Glutamatergic neuron (in vitro differentiated cells): ENCODE measurements at regions not wholly inside any gene's neighbourhood (a gene's known extent, or its start where the extent isn't known, plus 50 kb on each side); places are given as distances from the start of the nearest gene placed in this dataset.

ENCODE experiments used
- DNase-seq: peaks from one replicate; pipeline ENCODE4 v3.0.0; 2022
- H3K27ac Mint-ChIP-seq: one replicate; pipeline ENCODE4 v1.8.0; 2020; ENCODE audit warnings: mild to moderate bottlenecking, mixed read lengths, inconsistent platforms; ENCODE audit not compliant: unreplicated experiment
- H3K27me3 Mint-ChIP-seq: one replicate; pipeline ENCODE4 v1.8.0; 2020; ENCODE audit warnings: mild to moderate bottlenecking, moderate library complexity, mixed read lengths, inconsistent platforms; ENCODE audit not compliant: unreplicated experiment
- H3K36me3 Mint-ChIP-seq: one replicate; pipeline ENCODE4 v1.8.0; 2020; ENCODE audit warnings: mild to moderate bottlenecking, mixed read lengths, inconsistent platforms; ENCODE audit not compliant: unreplicated experiment
- H3K4me1 Mint-ChIP-seq: one replicate; pipeline ENCODE4 v1.8.0; 2020; ENCODE audit warnings: mild to moderate bottlenecking, low read depth, mixed read lengths, inconsistent platforms; ENCODE audit not compliant: unreplicated experiment
- H3K4me3 Mint-ChIP-seq: one replicate; pipeline ENCODE4 v1.8.0; 2020; ENCODE audit warnings: mild to moderate bottlenecking, mixed read lengths, inconsistent platforms; ENCODE audit not compliant: unreplicated experiment
- H3K9me3 Mint-ChIP-seq: one replicate; pipeline ENCODE4 v1.8.0; 2020; ENCODE audit warnings: mild to moderate bottlenecking, moderate library complexity, mixed read lengths, inconsistent platforms; ENCODE audit not compliant: unreplicated experiment
- CTCF ChIP-seq: fragments of 200-600 bp; sonication (generic); IDR thresholded peaks from one replicate; pipeline ENCODE4 v1.5.0; 2021; ENCODE audit not compliant: partially characterized antibody, unreplicated experiment

- no peak overlapping the region for H3K27ac Mint-ChIP-seq
- no peak for TF ChIP-seq CTCF
- no peaks in the 10 kb centered on the region for H3K4me1 Mint-ChIP-seq
- DNase-seq = no peak
- no peak overlapping the region for H3K4me3 Mint-ChIP-seq
- H3K9me3 Mint-ChIP-seq = no peaks in the 10 kb centered on the region
- no peaks in the 10 kb centered on the region for H3K36me3 Mint-ChIP-seq
- no peaks in the 10 kb centered on the region for H3K27me3 Mint-ChIP-seq
Observed at GRCh38 chr2:180690611-180691010, 289.8 kb upstream of the UBE2E3 start.

GRCh38 chr2:180682871-180683270 is 297.5 kb upstream of the UBE2E3 start:
- Mint-ChIP-seq H3K36me3 (no peaks in the 10 kb centered on the region), H3K4me1 (peaks cover 17% of the 10 kb centered on the region), H3K27ac (no peak overlapping the region), H3K4me3 (no peak overlapping the region), H3K27me3 (no peaks in the 10 kb centered on the region), H3K9me3 (no peaks in the 10 kb centered on the region)
- no peak for DNase-seq
- TF ChIP-seq CTCF = no peak

GRCh38 chr2:180679693-180680092 is 300.7 kb upstream of the UBE2E3 start:
- TF ChIP-seq CTCF = no peak
- Mint-ChIP-seq H3K9me3 (no peaks in the 10 kb centered on the region), H3K4me3 (no peak overlapping the region), H3K4me1 (peaks cover 22% of the 10 kb centered on the region), H3K36me3 (no peaks in the 10 kb centered on the region), H3K27ac (no peak overlapping the region), H3K27me3 (no peaks in the 10 kb centered on the region)
- DNase-seq = no peak

GRCh38 chr2:180678625-180678972 is 301.8 kb upstream of the UBE2E3 start:
- Mint-ChIP-seq H3K27me3 (no peaks in the 10 kb centered on the region), H3K27ac (no peak overlapping the region), H3K36me3 (no peaks in the 10 kb centered on the region), H3K4me1 (peaks cover 22% of the 10 kb centered on the region), H3K9me3 (no peaks in the 10 kb centered on the region), H3K4me3 (no peak overlapping the region)
- no peak for TF ChIP-seq CTCF
- no peak for DNase-seq

GRCh38 chr2:180677930-180678624 is 302.3 kb upstream of the UBE2E3 start:
- Mint-ChIP-seq H3K9me3 (peaks cover 2% of the 10 kb centered on the region), H3K4me3 (no peak overlapping the region), H3K27me3 (no peaks in the 10 kb centered on the region), H3K4me1 (peaks cover 24% of the 10 kb centered on the region), H3K36me3 (no peaks in the 10 kb centered on the region), H3K27ac (no peak overlapping the region)
- TF ChIP-seq CTCF = no peak
- DNase-seq = no peak
